Stimulated activated CD8-positive, alpha-beta memory T cell treated with anti-CD3 and anti-CD28 coated beads, Interleukin-4, amount 100 ng/mL, for 48 hours (primary cell): ENCODE measurements at regions not wholly inside any gene's neighbourhood (a gene's known extent, or its start where the extent isn't known, plus 50 kb on each side); places are given as distances from the start of the nearest gene placed in this dataset.

Experiments used
- DNase-seq: peaks from one replicate; pipeline ENCODE4 v3.0.0-alpha.2; 2020

DNA sequence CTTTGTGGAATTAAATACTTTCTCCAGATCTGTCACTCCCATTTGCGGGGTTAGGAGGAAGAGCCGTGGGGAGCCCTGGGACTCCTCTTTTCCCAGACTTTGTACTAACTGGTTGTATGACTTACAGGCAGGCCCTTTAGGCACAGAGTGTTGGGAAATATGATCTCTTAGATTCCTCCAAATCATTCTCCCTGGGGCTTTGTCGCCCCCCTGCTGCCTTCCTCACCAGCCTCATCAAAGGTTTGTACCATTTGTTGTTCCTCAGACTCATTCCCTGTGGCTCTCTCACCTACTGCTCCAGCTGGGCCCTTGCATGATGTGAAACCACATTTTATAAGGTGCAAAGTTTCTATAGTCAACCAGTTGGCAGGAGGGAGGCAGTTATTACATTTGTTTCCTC is 56.4 kb downstream of the CRYGS start:
- DNase-seq: no peak

GRCh38 chr3:186487037-186487436 is 57.1 kb downstream of the CRYGS start:
- no peak for DNase-seq

- DNase-seq: no peak
Measured at GRCh38 chr3:186483611-186484340, 60.4 kb downstream of the CRYGS start.

- no peak for DNase-seq
Measured at GRCh38 chr3:186481526-186481925, 62.7 kb downstream of the CRYGS start.

DNA sequence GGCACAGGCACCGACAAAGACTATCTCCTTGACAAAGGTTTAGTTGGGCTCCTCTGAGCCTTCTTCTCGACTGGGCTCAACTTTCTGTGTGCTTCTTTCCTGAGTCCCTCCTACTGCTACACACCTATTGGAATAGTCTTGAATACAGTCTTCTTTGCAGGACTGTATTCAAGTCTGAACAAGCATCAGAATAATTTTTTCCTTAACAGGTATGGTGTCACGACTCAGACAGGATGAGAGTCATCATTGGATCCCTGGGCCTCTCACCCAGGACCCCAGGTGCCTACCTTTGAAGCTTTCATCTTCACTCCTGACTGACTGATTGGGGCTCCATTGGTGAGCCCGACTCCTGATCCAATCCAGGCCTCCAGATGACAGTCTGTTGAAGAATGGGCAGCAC is 66.3 kb downstream of the CRYGS start:
- no peak for DNase-seq

DNA sequence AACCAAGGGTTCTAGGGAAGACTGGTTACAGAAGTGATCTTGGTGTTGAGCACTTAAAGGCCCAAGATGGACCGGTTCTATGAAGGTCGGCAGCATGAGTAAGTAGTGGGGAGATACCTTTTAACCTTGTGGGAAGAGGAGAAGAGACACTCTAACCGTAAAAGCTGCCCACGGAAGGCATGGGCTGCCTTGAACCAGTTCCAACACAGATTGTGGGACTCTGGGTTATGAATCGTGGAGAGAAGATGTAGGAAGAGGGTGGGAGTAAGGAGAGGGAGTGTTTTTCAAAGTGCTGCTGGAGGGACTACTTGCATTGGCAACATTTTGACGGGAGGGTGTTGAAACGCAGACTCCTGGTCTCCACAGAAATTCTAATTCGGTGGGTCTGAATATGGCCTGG is 67.1 kb downstream of the CRYGS start:
- DNase-seq: no peak

DNA sequence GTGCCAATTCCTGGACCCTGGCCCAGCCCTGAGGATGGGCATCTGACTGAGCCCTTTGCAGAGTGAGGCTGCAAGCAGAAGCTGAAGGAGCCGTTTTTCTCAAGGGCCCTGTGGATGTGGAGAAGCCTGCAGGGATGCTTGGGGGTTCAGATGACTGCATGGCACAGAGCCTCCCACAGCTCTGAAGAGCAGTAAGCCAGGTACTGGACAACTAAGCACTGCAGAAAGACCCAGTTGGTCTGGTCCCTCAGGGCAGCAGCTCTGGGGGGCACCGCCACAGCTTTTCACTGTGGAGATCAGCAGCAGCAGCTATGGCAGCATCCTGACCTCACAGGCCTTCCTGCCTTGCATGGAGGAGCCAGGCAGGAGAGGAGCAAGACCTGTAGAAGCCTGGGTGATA is 67.6 kb downstream of the CRYGS start:
- DNase-seq: no peak

DNA sequence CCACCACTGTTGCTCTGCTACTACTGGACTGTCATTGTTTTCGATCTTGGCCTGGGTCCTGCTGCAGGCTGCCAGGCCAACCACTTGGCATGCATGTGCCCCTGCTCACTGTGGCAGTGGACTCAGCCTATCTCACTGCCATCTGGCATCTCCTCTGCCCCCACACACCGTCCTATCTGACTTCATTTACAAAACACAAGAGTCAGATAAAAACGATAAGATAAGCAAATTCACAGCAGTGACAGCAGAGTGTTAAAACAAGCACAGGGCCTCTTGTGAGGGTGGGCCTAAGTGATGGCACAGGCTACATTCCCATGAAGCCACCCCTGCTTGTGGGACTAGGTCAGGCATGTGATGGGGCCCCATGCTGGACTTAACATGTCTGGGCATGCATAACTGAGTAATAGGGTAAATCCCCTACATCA is 68.1 kb downstream of the CRYGS start:
- no peak for DNase-seq

- DNase-seq: no peak
Measured at GRCh38 chr3:186473166-186473565, 71.0 kb downstream of the CRYGS start.

GRCh38 chr3:186472456-186473008 is 71.6 kb downstream of the CRYGS start:
- DNase-seq: no peak

GRCh38 chr3:186471771-186472170 is 72.4 kb downstream of the CRYGS start:
- no peak for DNase-seq

DNA sequence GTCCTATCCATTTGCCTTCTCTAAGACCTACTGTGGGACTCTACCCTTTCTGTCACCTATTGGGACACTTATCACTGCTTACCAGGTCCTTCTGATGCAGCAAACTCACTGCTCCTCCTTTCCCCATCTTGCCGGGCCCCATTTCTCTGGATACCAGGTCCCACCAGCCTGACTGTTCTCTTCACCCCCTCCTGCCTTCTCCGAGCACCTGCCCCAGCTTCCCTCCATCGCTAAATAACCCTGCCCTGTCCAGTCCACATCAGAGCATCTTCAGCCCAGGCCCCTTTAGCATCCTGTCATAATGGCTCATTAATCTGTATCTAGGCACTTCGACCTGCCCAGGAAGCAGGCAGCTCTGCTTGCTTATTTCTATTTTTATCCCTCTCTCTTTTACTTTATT is 74.7 kb downstream of the CRYGS start:
- DNase-seq: no peak

DNA sequence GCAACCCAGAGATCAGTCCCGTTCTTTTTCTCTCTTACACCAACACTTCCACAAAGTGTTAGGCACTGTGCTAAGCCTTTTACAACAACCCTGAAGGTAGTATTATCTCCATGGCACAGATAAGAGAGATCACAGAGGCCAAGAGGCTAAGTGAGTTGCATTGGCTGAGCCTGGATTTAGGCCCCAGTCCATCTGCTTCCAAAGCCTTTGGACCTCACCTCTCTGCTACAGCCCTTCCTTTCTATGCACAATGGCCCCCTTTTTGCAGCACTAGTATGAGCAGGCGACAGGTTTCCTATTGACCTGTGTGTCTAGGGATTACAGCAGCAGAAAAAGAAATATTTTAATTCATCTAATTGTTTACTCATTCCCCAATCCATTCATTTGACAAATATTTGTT is 76.2 kb downstream of the CRYGS start:
- no peak for DNase-seq

DNA sequence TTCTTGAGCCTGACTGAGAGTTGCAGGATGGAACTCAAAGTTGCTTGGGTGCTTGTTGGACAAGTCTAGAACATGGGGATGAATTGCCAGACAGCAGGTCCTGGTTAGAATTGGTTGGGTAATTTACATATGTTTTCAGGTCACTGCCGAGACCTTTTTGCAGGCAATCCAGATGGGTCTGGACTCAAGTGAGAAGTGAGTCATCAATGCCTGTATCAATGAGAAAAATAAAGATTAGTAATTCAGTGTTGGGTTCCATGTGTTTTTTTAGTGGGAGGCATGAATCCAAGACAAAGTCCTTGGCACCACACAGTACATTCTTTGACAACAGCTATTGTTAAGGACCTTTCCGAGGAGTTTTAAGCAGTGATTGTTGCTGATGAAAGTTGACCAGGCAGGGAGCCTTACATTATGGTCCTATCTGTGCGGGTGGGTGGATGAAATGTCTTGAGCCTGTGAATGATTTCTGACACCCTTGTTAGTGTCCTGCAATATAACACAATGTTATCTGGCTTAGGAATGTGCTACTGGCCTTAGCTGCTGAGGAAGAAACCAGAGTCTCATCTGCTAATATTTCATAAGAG is 77.7 kb downstream of the CRYGS start:
- DNase-seq: no peak

DNA sequence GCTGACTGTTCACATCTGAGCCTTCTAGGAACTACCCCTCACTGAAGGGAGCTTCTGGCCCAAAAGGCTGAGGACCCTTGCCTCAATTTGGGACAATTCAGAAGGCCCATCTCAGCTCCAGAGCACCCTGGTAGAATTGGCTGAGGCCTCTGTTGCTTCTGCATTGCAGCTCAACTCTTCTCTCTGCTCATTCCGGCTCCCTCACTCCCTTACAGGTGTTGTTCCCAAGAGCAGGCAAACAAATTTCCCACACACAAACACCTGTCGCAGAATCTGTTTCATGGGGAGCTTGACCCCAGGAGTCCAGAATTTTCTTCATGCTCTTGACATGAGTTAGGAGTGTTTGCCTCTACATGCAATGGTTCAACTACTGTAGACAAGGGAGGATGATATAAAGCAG is 78.7 kb downstream of the CRYGS start:
- no peak for DNase-seq

DNA sequence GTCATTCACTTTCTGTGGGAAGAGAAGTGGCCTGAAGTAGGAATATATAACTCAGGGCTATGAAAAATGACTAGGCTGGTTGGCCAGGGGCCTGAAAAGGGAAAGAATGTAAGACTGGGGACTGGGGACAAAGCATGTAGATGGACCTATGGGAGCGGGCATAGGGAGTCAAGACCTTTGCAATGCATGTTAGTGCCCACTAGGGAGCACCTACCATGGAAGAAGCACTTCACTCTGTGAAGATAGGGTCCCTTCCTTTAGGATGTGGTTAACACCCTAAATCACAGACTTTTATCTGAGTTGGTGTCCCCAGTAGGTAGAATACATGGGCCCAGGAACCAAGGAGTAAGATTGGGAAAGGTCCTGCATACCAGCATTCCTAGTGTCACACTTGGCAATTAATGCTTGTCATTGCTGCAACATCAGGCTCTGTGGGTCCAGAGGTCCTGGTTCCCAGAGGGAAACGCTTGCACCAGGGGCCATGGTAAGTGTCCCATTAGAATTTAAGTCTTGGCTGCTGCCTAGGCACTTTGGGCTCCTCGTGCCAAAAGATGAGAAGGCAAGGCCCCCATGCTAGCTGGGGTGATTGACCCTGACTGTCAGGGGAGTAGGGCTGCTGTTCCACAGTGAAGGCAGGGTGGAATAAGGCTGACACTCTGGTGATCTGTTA is 79.6 kb downstream of the CRYGS start:
- no peak for DNase-seq

GRCh38 chr3:186461141-186461540 is 83.0 kb downstream of the CRYGS start:
- DNase-seq: no peak

DNA sequence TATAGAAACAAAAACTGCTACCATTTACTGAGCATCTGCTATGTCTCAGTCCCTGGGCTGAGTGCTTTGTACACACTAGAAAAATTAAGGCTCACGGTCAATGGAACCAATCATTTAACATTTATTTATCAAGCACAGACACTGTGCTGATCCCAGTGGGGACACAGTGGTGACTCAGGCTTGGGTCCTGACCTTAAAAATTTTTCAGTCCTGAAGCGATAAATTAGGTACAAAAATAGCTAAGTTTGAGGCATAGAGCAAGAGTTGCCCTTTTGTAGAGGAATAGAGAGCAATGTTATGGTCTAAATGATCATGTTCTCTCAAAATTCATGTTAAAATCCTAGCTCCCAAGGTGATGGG is 85.1 kb downstream of the CRYGS start:
- DNase-seq: no peak

- no peak for DNase-seq
Measured at GRCh38 chr3:186458306-186459107, 85.7 kb downstream of the CRYGS start.

- DNase-seq: no peak
Measured at GRCh38 chr3:186457236-186457635, 86.9 kb downstream of the CRYGS start.

- no peak for DNase-seq
Measured at GRCh38 chr3:186456731-186457191, 87.4 kb downstream of the CRYGS start.

GRCh38 chr3:186454881-186455703 is 89.1 kb downstream of the CRYGS start:
- no peak for DNase-seq
